NT2/D1 (cell line): ENCODE measurements at regions not wholly inside any gene's neighbourhood (a gene's known extent, or its start where the extent isn't known, plus 50 kb on each side); places are given as distances from the start of the nearest gene placed in this dataset.

ENCODE experiments used
- YY1 ChIP-seq: IDR thresholded peaks from 2 replicates; pipeline ENCODE4 v1.6.1; 2011; ENCODE audit not compliant: insufficient read length, insufficient read depth
- ZNF274 ChIP-seq: IDR thresholded peaks from 2 replicates; pipeline ENCODE4 v1.6.1; 2011; ENCODE audit warnings: mild to moderate bottlenecking, low read depth, low read length

GRCh38 chr1:21350202-21350885 is 60.1 kb upstream of the ECE1 start:
- TF ChIP-seq YY1 (no peak), ZNF274 (no peak)
